Ovary (tissue), 7 donors: ENCODE measurements at regions not wholly inside any gene's neighbourhood (a gene's known extent, or its start where the extent isn't known, plus 50 kb on each side); places are given as distances from the start of the nearest gene placed in this dataset.

ENCODE experiments used
- DNase-seq, 5 donors: peaks; one replicate each; pipeline ENCODE4 v3.0.0-alpha.2; 2019 to 2020
- H3K27ac ChIP-seq, 2 donors: fragments of 200-600 bp; one replicate each; pipeline versions ENCODE4 v1.5.1 to v1.8.0; 2019 to 2022
- H3K27me3 ChIP-seq: fragments of 200-600 bp; one replicate; pipeline ENCODE4 v1.8.0; 2022
- H3K36me3 ChIP-seq: fragments of 200-600 bp; sonication (generic); one replicate; pipeline ENCODE4 v1.5.1; 2019
- H3K4me1 ChIP-seq: one replicate; pipeline ENCODE4 v1.8.1; 2013; ENCODE audit warnings: mild to moderate bottlenecking, moderate library complexity; ENCODE audit not compliant: insufficient read depth
- H3K4me3 ChIP-seq: fragments of 200-600 bp; sonication (generic); one replicate; pipeline ENCODE4 v1.5.1; 2017
- H3K9me3 ChIP-seq, 2 donors: fragments of 200-600 bp in 1 of 2; sonication (generic) in 1 of 2; one replicate each; pipeline versions ENCODE4 v1.5.1 to v1.8.1; 2013 to 2019; ENCODE audit warnings: mild to moderate bottlenecking in 1 of 2, moderate library complexity in 1 of 2
- CTCF ChIP-seq, 3 donors: fragments of 450-650 bp in 2 of 3; fragments of 200-600 bp in 1 of 3; IDR thresholded peaks; one replicate each; pipeline versions ENCODE4 v1.5.1 to v1.8.0; 2016 to 2022; ENCODE audit warnings: antibody characterized with exemption in 3 of 3, mild to moderate bottlenecking in 1 of 3
- EP300 ChIP-seq: sonication (generic); formaldehyde crosslinking; IDR thresholded peaks from one replicate; pipeline ENCODE4 v1.6.1; 2017; ENCODE audit warnings: antibody characterized with exemption
- POLR2A ChIP-seq: fragments of 450-650 bp; IDR thresholded peaks from one replicate; pipeline ENCODE4 v1.6.1; 2017; ENCODE audit warnings: antibody characterized with exemption, mild to moderate bottlenecking, moderate library complexity
- WGBS, 3 donors: extraction: QIAGEN DNeasy Blood & Tissue Kit in 1 of 3; methylation state at CpG; one replicate each; pipeline versions ENCODE4 v1.1.5 to v1.1.7; 2013 to 2017; 5-methylcytosine and 5-hydroxymethylcytosine counted together
- intact Hi-C, 4 donors: fragments of 100-400 bp; cut with DNase I; formaldehyde crosslinking; loops; one replicate each; pipeline versions ENCODE4 v1.11.0 to v1.15.1; 2022 to 2023
- donor health status: DM: no; HTN: no; CAD: no; lungs with moderate emphysema.
- donor health status: DM: no; HTN: no; CAD: no.
- donor health status: Bipolar disorder and iron deficiency.
- donor health status: DM: no; HTN: no; CAD: no.
- donor health status: DM: yes; HTN: yes; CAD: no.

DNA sequence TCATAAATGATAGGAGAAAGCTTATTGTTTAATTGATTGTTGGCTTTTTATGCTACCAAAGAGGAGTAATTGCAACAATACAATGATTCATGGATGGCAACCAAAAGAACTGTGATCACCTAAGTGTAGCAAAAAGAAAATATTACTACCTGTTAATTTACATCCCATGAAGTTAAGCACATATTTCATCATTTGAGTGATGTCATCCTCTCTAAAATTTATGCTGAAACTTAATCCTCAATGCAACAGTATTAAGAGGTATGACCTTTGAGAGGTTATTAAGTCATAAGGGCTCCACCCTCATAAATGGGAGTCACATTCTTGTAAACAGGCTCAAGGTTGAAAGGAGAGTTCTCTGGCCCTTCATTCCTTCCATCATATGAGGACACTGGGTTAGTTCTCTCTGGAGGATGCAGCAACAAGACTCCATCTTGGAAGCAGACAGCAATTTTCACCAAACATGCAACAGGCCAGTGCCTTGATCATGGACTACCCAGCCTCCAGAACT is 190.6 kb upstream of the GRIK2 start:
- intact Hi-C loops, result no loop called here
- H3K9me3 ChIP-seq, result no peaks in the 10 kb centered on the region
- no peaks in the 10 kb centered on the region for H3K27me3 ChIP-seq
- no peak overlapping the region for H3K27ac ChIP-seq
- H3K4me1 ChIP-seq, result no peaks in the 10 kb centered on the region
- DNase-seq, result no peak
- H3K4me3 ChIP-seq, result no peak overlapping the region
- TF ChIP-seq POLR2A (no peak), EP300 (no peak), CTCF (IDR thresholded peaks at IDR 0.05) (no peak)
- no peaks in the 10 kb centered on the region for H3K36me3 ChIP-seq

- H3K9me3 ChIP-seq, result no peaks in the 10 kb centered on the region
- 73 to 84% (median 74%) methylated on average over 2 of the region's 2 CpGs for WGBS, 3 donors
- H3K27me3 ChIP-seq, result no peaks in the 10 kb centered on the region
- H3K4me3 ChIP-seq, result no peak overlapping the region
- TF ChIP-seq EP300 (no peak), POLR2A (no peak), CTCF (IDR thresholded peaks at IDR 0.05) (no peak)
- H3K27ac ChIP-seq, result no peak overlapping the region
- H3K4me1 ChIP-seq, result no peaks in the 10 kb centered on the region
- intact Hi-C loops, result no loop called here
- no peaks in the 10 kb centered on the region for H3K36me3 ChIP-seq
- no peak for DNase-seq
These were observed 189.8 kb upstream of the GRIK2 start for GRCh38 chr6:101203664-101204063.

DNA sequence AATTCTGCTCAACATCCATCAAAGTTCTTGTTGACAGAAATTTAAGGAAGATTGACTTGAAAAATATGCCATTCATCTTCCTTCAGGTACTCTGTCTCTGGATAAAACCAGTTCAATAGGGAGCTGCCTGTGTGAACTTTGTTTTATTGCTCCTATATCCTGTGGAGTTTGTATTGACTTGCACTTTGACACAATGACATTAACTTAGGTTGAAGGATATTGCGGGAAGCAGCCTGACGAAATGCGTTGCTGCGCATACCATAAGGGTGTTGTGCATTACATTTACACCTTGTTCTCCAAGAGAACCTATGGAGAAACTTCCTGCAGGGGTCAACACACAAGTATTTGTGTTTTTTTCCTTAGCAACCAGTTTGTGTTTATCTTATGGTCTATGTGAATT is 185.4 kb upstream of the GRIK2 start:
- H3K36me3 ChIP-seq, result no peaks in the 10 kb centered on the region
- no peak overlapping the region for H3K27ac ChIP-seq
- DNase-seq, result no peak
- 76 to 81% (median 77%) methylated on average over 4 of the region's 4 CpGs for WGBS, 3 donors
- H3K9me3 ChIP-seq, result no peaks in the 10 kb centered on the region
- no peak for TF ChIP-seq CTCF (IDR thresholded peaks at IDR 0.05)
- no peak for TF ChIP-seq POLR2A
- no peak for TF ChIP-seq EP300
- intact Hi-C loops, result no loop called here
- H3K4me1 ChIP-seq, result no peaks in the 10 kb centered on the region
- no peaks in the 10 kb centered on the region for H3K27me3 ChIP-seq
- no peak overlapping the region for H3K4me3 ChIP-seq

GRCh38 chr6:101212640-101213039 is 180.9 kb upstream of the GRIK2 start:
- Histone ChIP-seq H3K4me1 (no peaks in the 10 kb centered on the region), H3K4me3 (no peak overlapping the region), H3K9me3 (no peaks in the 10 kb centered on the region), H3K27me3 (no peaks in the 10 kb centered on the region), H3K36me3 (no peaks in the 10 kb centered on the region), H3K27ac (no peak overlapping the region)
- intact Hi-C loops, result no loop called here
- TF ChIP-seq POLR2A, result no peak
- no peak for TF ChIP-seq CTCF (IDR thresholded peaks at IDR 0.05)
- TF ChIP-seq EP300, result no peak
- WGBS, 3 donors, result 83 to 87% (median 87%) methylated on average over 4 of the region's 4 CpGs
- DNase-seq, result no peak

DNA sequence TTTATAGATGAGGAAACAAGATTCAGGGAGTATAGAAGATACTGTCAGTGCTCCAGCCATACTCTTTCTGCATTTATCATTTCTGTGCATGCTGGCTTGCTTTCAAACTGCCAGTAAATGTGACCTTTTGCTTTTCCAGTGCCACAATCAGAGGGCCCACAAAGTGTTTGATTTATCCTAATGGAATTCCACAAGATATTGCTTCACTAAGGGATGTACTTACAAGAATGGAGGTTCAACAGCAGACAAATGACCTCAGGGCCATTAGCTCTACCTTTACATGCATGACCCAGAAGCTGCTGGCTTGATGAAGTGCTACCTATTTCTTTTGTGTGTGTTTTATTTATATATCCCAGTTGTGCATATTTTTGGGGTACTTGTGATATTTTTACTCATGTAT is 171.5 kb upstream of the GRIK2 start:
- H3K9me3 ChIP-seq, result no peaks in the 10 kb centered on the region
- no peaks in the 10 kb centered on the region for H3K36me3 ChIP-seq
- H3K4me1 ChIP-seq, result no peaks in the 10 kb centered on the region
- TF ChIP-seq EP300 (no peak), CTCF (IDR thresholded peaks at IDR 0.05) (no peak), POLR2A (no peak)
- H3K27ac ChIP-seq, result no peak overlapping the region
- no peak for DNase-seq
- H3K27me3 ChIP-seq, result no peaks in the 10 kb centered on the region
- H3K4me3 ChIP-seq, result no peak overlapping the region
- intact Hi-C loops, result no loop called here
